ENCODE measurements at regions not wholly inside any gene's neighbourhood (a gene's known extent, or its start where the extent isn't known, plus 50 kb on each side); places are given as distances from the start of the nearest gene placed in this dataset.

DNA sequence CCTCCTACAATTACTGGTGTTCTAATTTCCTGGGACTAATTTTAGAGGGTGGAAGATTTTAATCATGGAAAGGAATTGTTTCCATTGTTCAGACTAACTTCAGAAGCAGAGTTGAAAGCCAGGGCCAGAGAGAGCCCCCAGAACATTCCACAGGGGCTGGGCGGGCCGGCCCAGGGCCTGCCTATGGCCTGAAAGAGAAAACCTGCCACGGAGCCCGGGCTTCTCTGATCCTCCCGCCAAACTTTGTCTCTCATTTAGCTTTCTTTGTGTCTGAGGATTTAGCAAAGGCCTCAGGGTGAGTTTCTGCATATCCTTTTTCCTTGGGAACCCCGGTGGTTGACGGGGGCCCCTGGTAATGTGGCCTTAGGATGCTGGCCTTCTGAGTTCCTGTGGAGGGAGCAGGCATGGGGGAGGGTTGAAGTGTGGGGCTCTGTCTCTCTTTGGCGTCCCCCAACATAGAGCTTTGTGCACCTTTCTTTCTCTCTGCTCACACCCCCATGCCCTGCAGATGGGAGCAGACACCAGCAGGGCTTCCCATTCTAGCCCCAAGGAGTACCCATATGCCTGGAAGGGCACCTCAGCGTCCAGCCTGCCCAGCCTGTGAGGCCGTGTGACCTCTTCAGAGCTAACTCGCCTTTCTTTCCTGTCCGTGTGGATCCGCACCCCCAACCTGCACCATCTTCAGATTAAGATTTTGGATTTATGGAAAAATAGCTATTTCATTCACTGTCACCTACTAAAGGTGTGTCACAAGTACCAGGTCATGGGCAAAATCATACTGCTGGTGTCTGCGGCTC lies 539.5 kb downstream of the FGF9 start:
- TF ChIP-seq, protein P1, sequence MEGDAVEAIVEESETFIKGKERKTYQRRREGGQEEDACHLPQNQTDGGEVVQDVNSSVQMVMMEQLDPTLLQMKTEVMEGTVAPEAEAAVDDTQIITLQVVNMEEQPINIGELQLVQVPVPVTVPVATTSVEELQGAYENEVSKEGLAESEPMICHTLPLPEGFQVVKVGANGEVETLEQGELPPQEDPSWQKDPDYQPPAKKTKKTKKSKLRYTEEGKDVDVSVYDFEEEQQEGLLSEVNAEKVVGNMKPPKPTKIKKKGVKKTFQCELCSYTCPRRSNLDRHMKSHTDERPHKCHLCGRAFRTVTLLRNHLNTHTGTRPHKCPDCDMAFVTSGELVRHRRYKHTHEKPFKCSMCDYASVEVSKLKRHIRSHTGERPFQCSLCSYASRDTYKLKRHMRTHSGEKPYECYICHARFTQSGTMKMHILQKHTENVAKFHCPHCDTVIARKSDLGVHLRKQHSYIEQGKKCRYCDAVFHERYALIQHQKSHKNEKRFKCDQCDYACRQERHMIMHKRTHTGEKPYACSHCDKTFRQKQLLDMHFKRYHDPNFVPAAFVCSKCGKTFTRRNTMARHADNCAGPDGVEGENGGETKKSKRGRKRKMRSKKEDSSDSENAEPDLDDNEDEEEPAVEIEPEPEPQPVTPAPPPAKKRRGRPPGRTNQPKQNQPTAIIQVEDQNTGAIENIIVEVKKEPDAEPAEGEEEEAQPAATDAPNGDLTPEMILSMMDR (IDR thresholded peaks at IDR 0.05; ENCODE audit: control insufficient read depth, extremely low read depth, insufficient read depth) = no peak
- DNase-seq (ENCODE audit: low read depth) = no peak
- no peak overlapping the region for H3K4me3 ChIP-seq (ENCODE audit: low read depth, low read length)

DNA sequence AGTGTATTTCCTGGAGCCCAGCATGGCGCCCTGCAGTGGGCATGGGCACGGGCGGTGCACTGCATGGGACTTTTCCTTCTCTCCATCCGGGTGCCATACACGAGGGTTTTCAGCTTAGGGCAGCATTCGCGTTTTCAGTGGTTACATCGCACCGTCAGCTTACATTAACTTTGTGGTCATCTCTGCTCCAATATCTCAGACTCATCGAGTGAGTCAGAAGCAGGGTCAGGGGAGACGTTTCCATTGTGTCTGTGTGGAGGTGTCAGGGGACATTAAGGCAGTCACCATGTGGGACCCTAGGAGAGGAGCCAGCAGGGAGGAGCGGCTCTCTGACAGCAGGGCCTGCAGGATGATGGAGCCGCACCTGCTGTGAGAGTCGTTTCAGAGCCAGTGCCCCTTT lies 541.0 kb downstream of the FGF9 start:
- no peak for DNase-seq (ENCODE audit: low read depth)
- H3K4me3 ChIP-seq (ENCODE audit: low read depth, low read length) = no peak overlapping the region
- TF ChIP-seq, protein P1 (IDR thresholded peaks at IDR 0.05; ENCODE audit: control insufficient read depth, extremely low read depth, insufficient read depth) = no peak

DNA sequence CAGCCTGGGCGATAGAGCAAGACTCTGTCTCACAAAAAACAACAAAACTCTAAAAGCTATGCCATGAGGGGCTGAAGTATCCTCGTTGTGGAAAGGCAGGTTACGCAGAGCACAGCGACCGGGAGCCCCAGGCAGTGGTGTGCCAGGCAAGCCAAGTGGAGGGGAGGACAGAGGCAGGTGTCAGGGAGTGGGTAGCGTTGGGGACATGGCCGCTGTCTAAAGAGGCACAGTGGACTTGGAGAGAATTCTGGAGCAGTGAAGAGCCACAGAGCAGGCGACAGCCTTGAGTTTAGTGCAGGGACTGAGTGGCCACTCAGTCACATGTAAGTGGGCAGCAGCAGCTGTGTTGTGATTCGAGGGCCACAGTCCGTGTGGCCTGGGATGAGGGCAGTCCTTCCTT lies 541.7 kb downstream of the FGF9 start:
- no peak for DNase-seq (ENCODE audit: low read depth)
- H3K4me3 ChIP-seq (ENCODE audit: low read depth, low read length) = no peak overlapping the region
- TF ChIP-seq, protein P1 (IDR thresholded peaks at IDR 0.05; ENCODE audit: control insufficient read depth, extremely low read depth, insufficient read depth) = no peak

DNA sequence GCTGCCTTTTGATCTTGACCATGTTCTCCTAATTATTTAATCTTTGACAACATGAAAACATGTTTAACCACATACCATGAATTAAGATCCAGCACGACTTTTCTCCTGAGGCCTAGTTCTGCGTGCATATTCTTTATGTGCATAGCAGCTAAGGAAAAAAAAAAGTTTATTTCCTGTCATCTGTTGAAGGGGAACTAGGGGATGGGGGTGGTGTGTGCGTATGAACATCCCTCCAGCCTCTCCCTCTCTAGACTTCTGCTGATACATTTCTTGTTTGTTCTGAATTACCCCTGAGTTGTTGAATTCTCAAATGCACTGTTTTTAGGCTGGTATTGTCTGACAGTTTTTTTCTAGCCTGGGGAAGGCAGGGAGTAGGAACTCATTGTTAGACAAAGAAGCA lies 543.3 kb downstream of the FGF9 start:
- TF ChIP-seq, protein P1 (IDR thresholded peaks at IDR 0.05; ENCODE audit: control insufficient read depth, extremely low read depth, insufficient read depth) = no peak
- no peak for DNase-seq (ENCODE audit: low read depth)
- H3K4me3 ChIP-seq (ENCODE audit: low read depth, low read length) = no peak overlapping the region

DNA sequence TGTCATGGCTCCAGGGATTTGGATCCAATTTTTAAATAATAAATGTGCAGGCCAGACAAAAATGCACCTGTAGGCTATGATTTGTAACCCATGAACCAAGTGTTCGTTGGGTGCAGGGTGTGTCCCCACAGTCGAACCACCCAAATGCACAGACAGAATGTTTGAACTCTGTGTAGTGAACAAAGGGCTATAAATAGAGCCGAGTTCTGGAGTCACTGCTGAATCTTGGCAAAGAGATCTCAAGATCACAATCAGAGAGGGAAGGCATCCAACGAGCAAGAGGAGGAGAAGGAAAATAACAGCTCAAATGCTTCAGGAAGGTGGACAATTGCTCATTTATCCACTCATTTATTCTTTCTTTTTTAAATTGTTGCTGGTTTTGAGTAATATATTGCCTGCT lies 547.9 kb downstream of the FGF9 start:
- TF ChIP-seq, protein P1 (IDR thresholded peaks at IDR 0.05; ENCODE audit: control insufficient read depth, extremely low read depth, insufficient read depth) = no peak
- no peak overlapping the region for H3K4me3 ChIP-seq (ENCODE audit: low read depth, low read length)
- peak; percentile 37 for DNase-seq (ENCODE audit: low read depth)

DNA sequence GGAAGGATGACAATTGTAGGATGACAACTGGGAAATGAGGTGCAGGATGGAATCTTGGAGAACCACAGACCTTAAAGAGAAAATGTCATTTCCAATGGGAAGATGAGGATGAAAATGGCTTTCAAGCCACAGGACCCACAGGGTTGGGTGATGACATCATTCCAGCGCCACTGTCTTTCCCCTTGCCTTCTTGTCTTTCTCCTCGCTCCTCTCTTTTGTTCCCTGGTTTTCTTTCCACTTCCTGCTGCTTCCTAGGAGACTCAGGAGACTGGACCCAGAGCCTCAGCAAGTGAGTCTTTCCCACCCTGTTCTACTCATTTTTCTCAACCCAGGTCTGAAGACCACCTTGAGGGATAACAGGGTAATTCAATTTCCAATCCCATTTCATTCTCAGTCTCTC lies 548.8 kb downstream of the FGF9 start:
- no peak overlapping the region for H3K4me3 ChIP-seq (ENCODE audit: low read depth, low read length)
- TF ChIP-seq, protein P1 (IDR thresholded peaks at IDR 0.05; ENCODE audit: control insufficient read depth, extremely low read depth, insufficient read depth) = no peak
- DNase-seq (ENCODE audit: low read depth) = no peak
